GM18505 (cell line): ENCODE measurements at regions not wholly inside any gene's neighbourhood (a gene's known extent, or its start where the extent isn't known, plus 50 kb on each side); places are given as distances from the start of the nearest gene placed in this dataset.

Experiments used
- ATAC-seq: cut with Tn5 transposase; IDR thresholded peaks from one replicate; pipeline ENCODE4 v1.9.1; 2021; ENCODE audit not compliant: unreplicated experiment
- POLR2A ChIP-seq: IDR thresholded peaks from 4 replicates; pipeline ENCODE4 v1.6.1; 2011; ENCODE audit warnings: borderline replicate concordance; ENCODE audit not compliant: insufficient read depth, insufficient read length; ENCODE audit errors: extremely low read depth

DNA sequence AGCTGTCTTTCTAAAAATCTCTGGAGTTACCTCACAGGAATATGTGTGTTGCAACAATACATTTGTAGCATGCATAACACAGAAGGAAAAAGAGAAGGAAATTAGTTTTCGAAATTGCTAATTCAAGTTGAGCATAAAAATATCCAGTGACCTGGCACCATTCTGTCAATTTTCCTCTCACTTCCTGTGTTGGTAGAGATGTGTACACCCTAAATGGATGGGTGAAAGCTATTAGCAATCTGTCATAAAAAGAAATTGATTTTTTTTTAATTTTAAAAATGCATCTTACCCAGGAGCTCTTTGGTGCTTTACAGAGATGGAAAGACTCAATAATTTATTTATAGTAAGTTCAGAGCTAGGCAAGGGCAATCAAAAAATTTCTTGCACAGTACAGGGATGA, 333.3 kb upstream of the TMEM229A start:
- no peak for TF ChIP-seq POLR2A
- ATAC-seq: no peak

GRCh38 chr7:124364283-124364682, 331.4 kb upstream of the TMEM229A start:
- no peak for ATAC-seq
- TF ChIP-seq POLR2A: no peak

GRCh38 chr7:124354201-124354600, 321.3 kb upstream of the TMEM229A start:
- no peak for TF ChIP-seq POLR2A
- ATAC-seq: no peak

GRCh38 chr7:124351950-124352349, 319.1 kb upstream of the TMEM229A start:
- TF ChIP-seq POLR2A: no peak
- ATAC-seq: no peak

GRCh38 chr7:124349443-124349842, 316.6 kb upstream of the TMEM229A start:
- no peak for TF ChIP-seq POLR2A
- no peak for ATAC-seq

DNA sequence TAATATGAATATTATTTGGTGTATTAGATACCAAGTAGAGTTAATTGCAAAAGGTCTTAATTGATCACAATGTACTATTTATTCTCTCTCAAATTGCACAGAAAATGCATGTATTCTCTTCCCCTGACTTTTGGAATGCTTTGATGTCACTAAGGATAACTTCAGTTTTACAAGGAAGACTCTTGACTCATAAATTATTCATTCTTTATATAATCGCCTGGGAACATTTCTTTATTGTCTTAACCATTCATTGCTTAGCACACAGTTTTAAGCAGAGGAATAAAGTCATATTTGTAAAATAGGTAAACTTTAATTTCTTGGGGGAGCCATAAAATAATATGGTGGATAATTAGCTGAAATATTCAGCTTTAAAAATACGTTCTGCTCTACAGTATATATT, 306.0 kb upstream of the TMEM229A start:
- TF ChIP-seq POLR2A: no peak
- no peak for ATAC-seq

GRCh38 chr7:124330731-124331407, 298.0 kb upstream of the TMEM229A start:
- no peak for TF ChIP-seq POLR2A
- no peak for ATAC-seq

GRCh38 chr7:124328774-124329173, 295.9 kb upstream of the TMEM229A start:
- ATAC-seq: no peak
- no peak for TF ChIP-seq POLR2A

GRCh38 chr7:124324262-124324661, 291.4 kb upstream of the TMEM229A start:
- ATAC-seq: no peak
- no peak for TF ChIP-seq POLR2A

- TF ChIP-seq POLR2A: no peak
- ATAC-seq: no peak
Observed at GRCh38 chr7:124323597-124323996, 290.7 kb upstream of the TMEM229A start.

- no peak for ATAC-seq
Observed at GRCh38 chr7:124322561-124322960, 289.7 kb upstream of the TMEM229A start.

GRCh38 chr7:124318721-124319450, 286.0 kb upstream of the TMEM229A start:
- no peak for ATAC-seq
- no peak for TF ChIP-seq POLR2A

More at GRCh38 chr7:124322561-124322960, 289.7 kb upstream of the TMEM229A start:
- TF ChIP-seq POLR2A: no peak

- no peak for ATAC-seq
- TF ChIP-seq POLR2A: no peak
Observed at GRCh38 chr7:124310934-124311390, 278.1 kb upstream of the TMEM229A start.

GRCh38 chr7:124308384-124308783, 275.5 kb upstream of the TMEM229A start:
- ATAC-seq: no peak
- TF ChIP-seq POLR2A: no peak
